Small intestine (tissue), 7 donors: ENCODE measurements at regions not wholly inside any gene's neighbourhood (a gene's known extent, or its start where the extent isn't known, plus 50 kb on each side); places are given as distances from the start of the nearest gene placed in this dataset.

Experiments used
- DNase-seq, 2 donors: peaks; one replicate each; pipeline versions ENCODE4 v3.0.0 to v3.0.0-alpha.2; 2013
- FAIRE-seq: peaks from 2 replicates; lab custom pipeline; 2012; peaks lifted over from hg19 to GRCh38; lab: Jason Lieb, UNC
- H3K27ac ChIP-seq, 3 donors: one replicate each; pipeline ENCODE4 v1.5.1; 2013; ENCODE audit warnings: low read length in 2 of 3, mild to moderate bottlenecking in 2 of 3, control low read depth in 1 of 3, inconsistent platforms in 1 of 3, low read depth in 1 of 3, moderate library complexity in 1 of 3
- H3K27me3 ChIP-seq, 3 donors: one replicate each; pipeline ENCODE4 v1.6.1; 2013; ENCODE audit warnings: low read length in 3 of 3, inconsistent platforms in 1 of 3; ENCODE audit not compliant: control insufficient read depth in 3 of 3, insufficient read depth in 3 of 3
- H3K36me3 ChIP-seq, 3 donors: one replicate each; pipeline ENCODE4 v1.6.1; 2013; ENCODE audit warnings: low read length in 3 of 3, inconsistent platforms in 1 of 3, low read depth in 1 of 3, mild to moderate bottlenecking in 1 of 3, moderate library complexity in 1 of 3; ENCODE audit not compliant: control insufficient read depth in 3 of 3, insufficient read depth in 2 of 3
- H3K4me1 ChIP-seq, 3 donors: one replicate each; pipeline ENCODE4 v1.6.1; 2013; ENCODE audit warnings: low read length in 2 of 3, inconsistent platforms in 1 of 3, low read depth in 1 of 3, mild to moderate bottlenecking in 1 of 3, moderate library complexity in 1 of 3; ENCODE audit not compliant: control insufficient read depth in 3 of 3, insufficient read depth in 2 of 3
- H3K4me3 ChIP-seq, 3 donors: one replicate each; pipeline ENCODE4 v1.5.1; 2013; ENCODE audit warnings: low read length in 3 of 3, control low read depth in 1 of 3, inconsistent platforms in 1 of 3, low read depth in 1 of 3, mild to moderate bottlenecking in 1 of 3, moderate library complexity in 1 of 3
- H3K9me3 ChIP-seq, 2 donors: one replicate each; pipeline ENCODE4 v1.6.1; 2013; ENCODE audit warnings: low read depth in 1 of 2, low read length in 1 of 2; ENCODE audit not compliant: control insufficient read depth in 2 of 2, insufficient read depth in 1 of 2
- WGBS, 3 donors: extraction: QIAGEN DNeasy Blood & Tissue Kit; methylation state at CpG; one replicate each; pipeline ENCODE4 v1.1.7; 2013; 5-methylcytosine and 5-hydroxymethylcytosine counted together
- donor health status: healthy with polysubstance abuse.
- donor health status: control.
- donor health status: control.
- donor health status: Bipolar disorder and iron deficiency.
- donor health status: healthy.

GRCh38 chr5:67588389-67588788 is 391.8 kb upstream of the CD180 start:
- H3K9me3 ChIP-seq: peaks cover 0 to 3% of the 10 kb centered on the region in 2 donors
- FAIRE-seq (no peak), DNase-seq (no peak)
- no peaks in the 10 kb centered on the region for H3K27me3 ChIP-seq
- no peaks in the 10 kb centered on the region for H3K4me1 ChIP-seq
- no peak overlapping the region for H3K27ac ChIP-seq
- no peak overlapping the region for H3K4me3 ChIP-seq
- H3K36me3 ChIP-seq: no peaks in the 10 kb centered on the region
- WGBS, 3 donors: 58 to 80% (median 72%) methylated on average over 2 of the region's 2 CpGs

DNA sequence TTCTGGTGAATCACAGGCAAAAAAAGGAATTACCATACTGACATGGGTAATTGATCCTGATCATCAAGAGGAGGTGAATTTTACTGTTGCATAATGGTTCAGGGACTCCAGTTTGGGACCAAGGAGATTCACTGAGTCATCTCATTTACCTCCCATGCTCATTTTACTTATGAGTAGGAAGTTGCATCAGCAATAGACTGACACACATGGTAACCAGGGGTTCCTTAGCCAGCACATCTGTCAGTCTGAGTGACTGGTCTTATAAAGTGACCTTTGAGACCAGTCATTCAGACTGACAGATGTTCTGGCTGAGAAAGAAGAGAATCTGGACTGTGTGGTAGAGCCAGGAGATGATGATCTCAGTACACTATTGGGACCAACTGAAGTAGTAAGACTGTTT is 384.6 kb upstream of the CD180 start:
- no peaks in the 10 kb centered on the region for H3K27me3 ChIP-seq
- no peak overlapping the region for H3K27ac ChIP-seq
- peaks cover 0 to 3% of the 10 kb centered on the region in 2 donors for H3K9me3 ChIP-seq
- FAIRE-seq (no peak), DNase-seq (peak; percentile 8 to 13)
- no peaks in the 10 kb centered on the region for H3K4me1 ChIP-seq
- no peak overlapping the region for H3K4me3 ChIP-seq
- no peaks in the 10 kb centered on the region for H3K36me3 ChIP-seq

DNA sequence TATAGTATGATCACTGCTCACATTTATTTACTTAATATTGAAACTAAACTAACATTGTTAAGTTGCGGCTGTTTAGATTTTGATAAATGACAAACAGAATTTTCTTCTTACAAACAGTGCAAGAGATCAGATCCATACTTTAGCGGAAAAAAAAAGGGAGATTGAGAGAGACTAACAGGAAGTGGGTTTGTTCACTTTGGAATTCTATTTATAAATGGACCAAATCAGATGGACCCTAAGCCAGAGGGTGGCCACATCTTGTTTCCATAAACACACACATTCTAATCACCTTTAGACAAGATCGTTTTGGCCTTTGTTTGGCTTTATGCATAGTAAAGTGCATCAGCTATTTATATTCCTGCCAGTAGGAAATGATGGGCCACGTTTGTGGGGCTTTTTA is 381.4 kb upstream of the CD180 start:
- Histone ChIP-seq H3K27ac (no peak overlapping the region), H3K9me3 (peaks cover 0 to 6% of the 10 kb centered on the region in 2 donors), H3K27me3 (no peaks in the 10 kb centered on the region), H3K4me1 (no peaks in the 10 kb centered on the region), H3K4me3 (no peak overlapping the region), H3K36me3 (no peaks in the 10 kb centered on the region)
- DNase-seq: no peak
- WGBS, 3 donors: 54 to 69% (median 57%) methylated on average over 4 of the region's 4 CpGs
- FAIRE-seq: no peak

DNA sequence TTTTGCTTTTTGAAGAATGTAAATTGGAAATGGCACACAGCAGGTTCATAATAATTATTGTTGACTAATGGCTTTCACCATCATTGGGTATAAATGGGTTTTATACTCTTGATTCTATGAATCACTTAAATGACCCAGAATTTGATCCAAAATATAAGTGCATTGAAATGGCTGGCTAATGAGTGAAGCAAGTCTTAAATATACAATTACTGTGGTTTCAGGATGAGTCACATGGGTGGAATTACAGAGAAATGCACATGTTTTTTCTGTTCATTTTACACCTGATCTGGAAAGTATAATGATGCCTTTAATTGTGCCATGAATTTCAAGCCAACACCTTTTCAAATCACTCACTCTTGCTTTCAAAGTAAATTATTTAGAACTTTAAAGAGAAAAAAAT is 380.8 kb upstream of the CD180 start:
- no peak overlapping the region for H3K27ac ChIP-seq
- peaks cover 0 to 6% of the 10 kb centered on the region in 2 donors for H3K9me3 ChIP-seq
- no peaks in the 10 kb centered on the region for H3K36me3 ChIP-seq
- no peak overlapping the region for H3K4me3 ChIP-seq
- H3K4me1 ChIP-seq: no peaks in the 10 kb centered on the region
- FAIRE-seq (no peak), DNase-seq (no peak)
- H3K27me3 ChIP-seq: no peaks in the 10 kb centered on the region

- no peak overlapping the region for H3K4me3 ChIP-seq
- no peaks in the 10 kb centered on the region for H3K27me3 ChIP-seq
- H3K27ac ChIP-seq: no peak overlapping the region
- FAIRE-seq: no peak
- H3K4me1 ChIP-seq: no peaks in the 10 kb centered on the region
- peaks cover 0 to 6% of the 10 kb centered on the region in 2 donors for H3K9me3 ChIP-seq
- DNase-seq: no peak
- H3K36me3 ChIP-seq: no peaks in the 10 kb centered on the region
- WGBS, 3 donors: 64 to 88% (median 87%) methylated on average over 2 of the region's 2 CpGs
These were observed 379.5 kb upstream of the CD180 start for GRCh38 chr5:67576112-67576511.

- no peaks in the 10 kb centered on the region for H3K36me3 ChIP-seq
- FAIRE-seq (no peak), DNase-seq (no peak)
- no peak overlapping the region for H3K4me3 ChIP-seq
- H3K9me3 ChIP-seq: peaks cover 0 to 6% of the 10 kb centered on the region in 2 donors
- H3K27ac ChIP-seq: no peak overlapping the region
- no peaks in the 10 kb centered on the region for H3K27me3 ChIP-seq
- H3K4me1 ChIP-seq: no peaks in the 10 kb centered on the region
- WGBS, 3 donors: 89 to 92% (median 89%) methylated on average over 1 of the region's 1 CpG
These were observed 378.5 kb upstream of the CD180 start for GRCh38 chr5:67575087-67575486.

GRCh38 chr5:67561151-67561932 is 364.7 kb upstream of the CD180 start:
- 86 to 100% (median 96%) methylated on average over 1 of the region's 1 CpG for WGBS, 3 donors
- H3K4me3 ChIP-seq: no peak overlapping the region

DNA sequence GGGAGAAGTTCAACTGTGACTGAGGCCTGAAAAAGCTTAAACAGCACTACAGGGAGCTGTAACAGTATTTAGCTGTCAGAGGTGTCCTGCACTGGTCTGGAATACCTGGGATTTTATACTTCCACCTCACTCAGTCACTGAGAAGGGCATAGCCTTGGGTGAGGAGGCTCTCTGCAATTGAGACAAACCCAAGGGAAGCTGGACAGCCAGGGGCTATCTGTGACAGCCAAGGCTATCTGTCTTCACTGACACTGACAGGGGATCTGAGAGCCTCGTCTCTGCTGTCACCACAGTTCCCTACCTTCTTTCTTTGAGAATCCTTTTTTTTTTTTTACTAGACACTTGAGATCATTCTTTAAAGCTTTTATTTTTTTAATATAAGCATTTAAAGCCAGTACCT is 356.2 kb upstream of the CD180 start:
- Histone ChIP-seq H3K36me3 (no peaks in the 10 kb centered on the region), H3K4me1 (peaks cover 0 to 6% (median 5%) of the 10 kb centered on the region in 3 donors), H3K27me3 (no peaks in the 10 kb centered on the region), H3K9me3 (no peaks in the 10 kb centered on the region), H3K27ac (no peak overlapping the region), H3K4me3 (no peak overlapping the region)
- DNase-seq (no peak), FAIRE-seq (no peak)
- 77 to 96% (median 88%) methylated on average over 1 of the region's 1 CpG for WGBS, 3 donors

More at GRCh38 chr5:67561151-67561932, 364.7 kb upstream of the CD180 start:
- DNase-seq (no peak), FAIRE-seq (no peak)
- H3K4me1 ChIP-seq: no peaks in the 10 kb centered on the region
- peaks cover 0 to 3% of the 10 kb centered on the region in 2 donors for H3K9me3 ChIP-seq
- H3K27ac ChIP-seq: no peak overlapping the region
- H3K36me3 ChIP-seq: no peaks in the 10 kb centered on the region
- no peaks in the 10 kb centered on the region for H3K27me3 ChIP-seq

GRCh38 chr5:67549947-67550346 is 353.3 kb upstream of the CD180 start:
- Histone ChIP-seq H3K9me3 (no peaks in the 10 kb centered on the region), H3K27ac (peak overlapping the region in 1 of 3 donors; percentile 71), H3K4me3 (no peak overlapping the region), H3K4me1 (peaks cover 0 to 6% (median 5%) of the 10 kb centered on the region in 3 donors), H3K27me3 (no peaks in the 10 kb centered on the region), H3K36me3 (no peaks in the 10 kb centered on the region)
- FAIRE-seq (no peak), DNase-seq (peak in 1 of 2 donors; percentile 41)
- WGBS, 3 donors: 63 to 80% (median 71%) methylated on average over 4 of the region's 4 CpGs
